ENCODE measurements at regions not wholly inside any gene's neighbourhood (a gene's known extent, or its start where the extent isn't known, plus 50 kb on each side); places are given as distances from the start of the nearest gene placed in this dataset.

DNA sequence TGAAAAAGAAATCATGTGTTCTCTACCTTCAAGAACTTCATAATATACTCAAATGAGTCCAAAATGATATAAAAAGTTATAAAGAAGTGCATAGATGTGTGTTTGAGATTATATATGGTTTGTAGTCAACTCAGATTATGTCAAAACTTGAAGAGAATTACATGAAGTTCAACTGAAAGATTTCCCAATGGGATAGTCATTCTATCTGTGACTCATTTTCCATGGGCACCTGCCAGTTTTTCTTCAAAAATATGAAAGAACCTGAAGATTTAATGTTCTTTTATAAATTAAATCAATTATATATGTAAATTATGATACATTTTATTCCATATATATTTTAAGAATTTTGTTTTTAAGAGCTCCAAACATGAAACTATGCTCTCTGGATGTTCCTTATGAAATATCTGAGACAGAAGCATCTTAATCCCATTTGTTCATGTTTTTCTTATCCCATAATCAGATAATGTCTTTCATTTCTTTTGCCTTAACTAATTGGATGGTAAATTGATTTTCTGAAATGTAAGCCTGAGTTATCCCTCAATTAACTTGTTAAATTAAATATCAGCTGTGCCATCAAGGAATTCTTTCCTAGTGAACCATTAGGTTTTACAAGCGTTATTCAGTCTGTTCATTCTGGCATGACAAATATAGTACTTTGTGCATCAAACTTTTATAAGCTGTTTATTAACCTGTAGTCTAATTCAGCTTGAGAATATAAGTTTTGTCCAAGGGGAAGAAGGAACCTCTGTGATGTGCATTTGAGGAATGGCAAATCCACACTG, 387.1 kb downstream of the IPMK start:
- no peak for DNase-seq (ENCODE audit: low read depth in 2 of 2)

- no peak for DNase-seq (ENCODE audit: low read depth in 2 of 2)
Measured at GRCh38 chr10:57874810-57875209, 392.9 kb downstream of the IPMK start.

DNA sequence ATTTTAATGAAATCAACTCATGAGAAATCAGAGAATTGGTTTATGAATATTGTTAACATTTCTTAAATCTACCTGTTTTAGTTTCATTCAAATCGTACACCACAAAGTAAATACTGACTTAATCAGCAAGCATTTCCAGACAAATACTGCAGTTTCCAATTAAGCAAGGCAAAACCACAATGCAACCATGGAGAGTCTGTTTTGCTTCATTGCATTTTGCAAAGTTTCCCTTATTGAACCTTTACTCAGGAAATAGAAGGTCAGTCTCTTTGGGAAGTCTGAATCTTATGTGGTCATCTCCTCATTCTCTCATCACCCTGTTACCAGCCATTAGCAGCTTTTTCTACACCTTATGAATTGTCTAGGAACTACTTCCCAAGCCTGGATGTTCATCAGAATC, 400.5 kb downstream of the IPMK start:
- DNase-seq (ENCODE audit: low read depth in 2 of 2), result no peak

GRCh38 chr10:57864765-57865680, 402.7 kb downstream of the IPMK start:
- no peak for DNase-seq (ENCODE audit: low read depth in 2 of 2)

DNA sequence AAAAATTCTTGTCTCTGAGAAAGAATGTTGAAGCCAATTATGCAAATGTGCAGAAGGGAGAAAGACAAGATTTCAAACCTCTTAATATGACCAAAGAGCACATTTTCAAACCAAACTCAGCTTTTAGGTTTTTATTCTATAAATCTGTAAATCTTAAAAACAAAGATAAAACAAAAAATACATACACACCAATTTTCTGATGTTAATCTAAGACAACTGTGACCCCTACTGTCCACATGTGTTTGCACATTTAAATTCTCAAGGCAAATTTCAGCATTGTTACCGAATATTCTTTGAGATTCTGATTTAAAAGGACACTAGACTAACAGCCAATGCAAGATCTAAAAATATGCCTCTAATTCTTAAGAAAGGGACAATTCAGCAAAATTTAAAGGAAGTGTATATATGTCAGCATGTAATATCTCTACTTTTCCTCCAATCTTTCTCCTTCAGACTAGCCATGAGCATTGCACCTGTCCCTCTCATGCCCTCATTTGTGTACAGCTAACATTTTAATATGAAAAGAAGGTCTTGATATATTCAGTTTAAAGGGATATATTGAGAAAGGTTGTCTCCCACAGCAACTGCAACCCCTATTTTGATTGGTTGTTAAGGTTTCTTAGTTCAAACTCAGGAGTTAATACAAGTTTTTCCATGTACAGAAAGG, 417.9 kb downstream of the IPMK start:
- no peak for DNase-seq (ENCODE audit: low read depth in 2 of 2)

GRCh38 chr10:57846307-57847065, 421.2 kb downstream of the IPMK start:
- no peak for DNase-seq (ENCODE audit: low read depth in 2 of 2)

DNA sequence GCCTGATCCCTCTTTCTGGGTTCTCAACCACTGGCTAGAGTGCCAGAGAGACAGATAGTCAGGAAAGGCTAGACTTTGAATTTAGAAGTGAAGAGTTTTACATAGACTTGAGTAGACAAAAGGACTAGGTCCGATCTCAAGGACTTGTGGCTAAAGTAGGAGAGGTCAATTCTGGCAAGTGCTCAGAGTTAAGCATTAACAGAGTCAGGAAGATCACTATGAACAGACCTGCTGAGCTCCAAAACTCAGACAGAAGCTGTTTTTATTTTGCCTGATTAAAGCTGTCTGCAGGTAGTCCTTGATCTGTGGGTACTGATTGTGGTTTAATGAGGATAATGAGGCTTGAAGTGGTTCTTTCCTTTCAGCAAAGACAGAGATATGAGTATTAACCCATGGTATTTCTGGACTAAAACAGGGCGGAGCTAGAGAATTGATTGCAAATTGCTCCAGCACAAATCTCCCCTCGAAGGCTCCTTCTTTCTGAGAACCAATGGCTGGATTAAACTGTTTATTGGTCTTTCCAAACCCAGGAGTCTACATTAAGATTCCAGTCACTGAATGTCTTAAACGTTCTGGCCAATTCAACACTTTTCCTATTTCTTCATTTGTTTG, 423.2 kb downstream of the IPMK start:
- DNase-seq (ENCODE audit: low read depth in 2 of 2), result no peak

GRCh38 chr10:57830877-57831560, 436.7 kb downstream of the IPMK start:
- no peak for DNase-seq (ENCODE audit: low read depth in 2 of 2)

- DNase-seq (ENCODE audit: low read depth in 2 of 2), result no peak
Measured at GRCh38 chr10:57825015-57825414, 442.7 kb downstream of the IPMK start.

GRCh38 chr10:57823398-57823797, 444.3 kb downstream of the IPMK start:
- DNase-seq (ENCODE audit: low read depth in 2 of 2), result no peak

- DNase-seq (ENCODE audit: low read depth in 2 of 2), result no peak
Measured at GRCh38 chr10:57822965-57823364, 444.7 kb downstream of the IPMK start.

- DNase-seq (ENCODE audit: low read depth in 2 of 2), result no peak
Measured at GRCh38 chr10:57818522-57818921, 449.2 kb downstream of the IPMK start.

- DNase-seq (ENCODE audit: low read depth in 2 of 2), result no peak
Measured at GRCh38 chr10:57817741-57818140, 450.0 kb downstream of the IPMK start.

- no peak for DNase-seq (ENCODE audit: low read depth in 2 of 2)
Measured at GRCh38 chr10:57815949-57816348, 451.7 kb downstream of the IPMK start.

DNA sequence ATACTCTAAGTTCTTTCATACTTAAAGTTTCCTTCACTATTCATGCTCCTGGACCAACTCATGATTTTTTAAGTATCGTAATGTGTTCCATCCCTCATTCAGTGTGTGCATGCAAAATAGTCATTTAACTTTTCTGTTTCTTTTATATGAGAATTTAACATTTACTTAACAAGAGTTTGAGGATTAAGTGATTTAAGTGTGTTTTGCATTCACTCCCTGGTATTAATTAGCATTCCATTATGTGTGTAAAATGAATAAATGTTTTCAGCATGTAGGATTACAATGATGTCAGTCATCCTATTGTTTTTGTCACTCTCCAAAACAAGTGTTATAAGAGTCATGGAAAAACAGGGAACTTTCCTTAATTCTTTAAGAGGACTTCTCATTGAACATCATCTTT, 457.7 kb downstream of the IPMK start:
- DNase-seq (ENCODE audit: low read depth in 2 of 2), result no peak

DNA sequence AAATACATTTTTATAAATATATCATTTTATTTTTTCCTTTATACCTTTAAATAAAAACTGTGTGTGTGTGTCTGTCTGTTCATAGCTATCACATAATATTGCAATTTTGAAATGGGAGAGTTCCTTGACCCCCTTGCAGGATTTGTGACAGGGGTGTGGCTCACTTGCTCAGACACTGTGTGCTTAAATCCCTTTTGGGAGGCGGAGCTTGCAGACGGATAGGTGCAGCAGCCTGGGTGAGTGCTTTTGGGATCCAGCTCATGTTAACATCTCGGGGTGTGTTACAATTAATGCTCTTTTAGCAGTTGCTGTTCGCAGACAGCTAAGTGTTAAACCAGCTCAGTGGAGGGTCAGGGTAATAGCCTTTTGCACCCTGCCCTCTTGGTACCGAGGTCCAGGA, 459.8 kb downstream of the IPMK start:
- no peak for DNase-seq (ENCODE audit: low read depth in 2 of 2)

GRCh38 chr10:57806675-57807074, 461.0 kb downstream of the IPMK start:
- DNase-seq (ENCODE audit: low read depth in 2 of 2), result no peak

DNA sequence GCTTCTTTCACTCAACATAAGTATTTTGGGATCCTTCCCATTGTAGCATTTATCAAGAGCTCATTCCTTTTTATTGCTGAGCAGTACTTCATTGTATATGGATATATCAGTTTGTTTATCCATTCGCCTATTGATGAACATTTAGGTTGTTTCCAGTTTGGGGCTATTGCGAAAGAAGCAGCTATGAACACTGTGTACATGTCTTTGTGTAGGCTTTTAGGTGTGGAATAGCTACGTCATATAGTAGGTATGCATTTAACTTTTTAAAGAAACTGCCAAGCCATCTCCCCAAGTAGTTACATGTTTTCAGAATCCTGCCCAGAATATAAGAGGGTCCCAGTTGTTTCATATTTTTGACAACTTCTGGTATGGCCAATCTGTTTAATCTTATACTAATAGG, 468.1 kb downstream of the IPMK start:
- DNase-seq (ENCODE audit: low read depth in 2 of 2), result no peak

- DNase-seq (ENCODE audit: low read depth in 2 of 2), result no peak
Measured at GRCh38 chr10:57798830-57799229, 468.9 kb downstream of the IPMK start.

DNA sequence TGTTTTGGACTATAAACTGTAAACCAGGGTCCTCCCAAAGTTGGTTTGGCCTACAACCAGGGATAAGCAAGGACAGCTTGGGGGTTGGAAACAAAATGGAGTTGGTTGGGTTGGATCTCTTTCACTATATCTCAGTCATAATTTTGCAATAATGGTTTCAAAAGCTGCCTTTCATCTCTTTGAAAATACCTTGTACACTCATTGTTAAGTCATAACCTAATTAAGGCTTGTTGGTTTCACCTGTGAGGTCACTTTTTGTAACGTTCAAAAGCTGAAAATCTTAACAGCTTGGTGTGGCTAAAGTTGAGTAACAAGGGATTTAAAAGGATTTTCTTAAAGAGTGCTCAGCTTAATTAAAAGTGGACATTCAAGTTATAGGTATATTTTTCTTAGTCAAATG, 476.1 kb downstream of the IPMK start:
- DNase-seq (ENCODE audit: low read depth in 2 of 2), result no peak

- no peak for DNase-seq (ENCODE audit: low read depth in 2 of 2)
Measured at GRCh38 chr10:57790703-57791102, 477.0 kb downstream of the IPMK start.
